Esophagus muscularis mucosa (tissue), 4 donors: ENCODE measurements at regions not wholly inside any gene's neighbourhood (a gene's known extent, or its start where the extent isn't known, plus 50 kb on each side); places are given as distances from the start of the nearest gene placed in this dataset.

Experiments
- DNase-seq: peaks from one replicate; pipeline ENCODE4 v3.0.0-alpha.2; 2017; ENCODE audit errors: extremely low spot score
- H3K27ac ChIP-seq, 4 donors: fragments of 200-600 bp; sonication (generic); replicated peaks in 1 of 4; 1 replicate in 3 of 4; 2 replicates in 1 of 4; pipeline ENCODE4 v1.5.1; 2016 to 2019; ENCODE audit warnings: mild to moderate bottlenecking in 1 of 4
- H3K27me3 ChIP-seq, 4 donors: fragments of 200-600 bp; sonication (generic); one replicate each; pipeline versions ENCODE4 v1.5.1 to v1.6.0; 2016 to 2019
- H3K36me3 ChIP-seq, 4 donors: fragments of 200-600 bp; sonication (generic); one replicate each; pipeline ENCODE4 v1.5.1; 2016 to 2019
- H3K4me1 ChIP-seq, 4 donors: fragments of 200-600 bp; sonication (generic); one replicate each; pipeline ENCODE4 v1.5.1; 2016 to 2019
- H3K4me3 ChIP-seq, 4 donors: fragments of 200-600 bp; sonication (generic); 1 replicate in 2 of 4; 2 replicates in 2 of 4; pipeline ENCODE4 v1.5.1; 2016 to 2019; ENCODE audit warnings: mild to moderate bottlenecking in 4 of 4, moderate library complexity in 1 of 4
- H3K9me3 ChIP-seq, 4 donors: fragments of 200-600 bp; sonication (generic); 1 replicate in 3 of 4; 2 replicates in 1 of 4; pipeline ENCODE4 v1.5.1; 2016 to 2019
- EP300 ChIP-seq: sonication (generic); formaldehyde crosslinking; IDR thresholded peaks from one replicate; pipeline ENCODE4 v1.6.1; 2017; ENCODE audit warnings: antibody characterized with exemption
- POLR2A ChIP-seq: fragments of 450-650 bp; IDR thresholded peaks from one replicate; pipeline ENCODE4 v1.6.1; 2017; ENCODE audit warnings: antibody characterized with exemption, moderate library complexity, mild to moderate bottlenecking, low read depth
- POLR2AphosphoS5 ChIP-seq, 2 donors: sonication (generic); formaldehyde crosslinking; IDR thresholded peaks; one replicate each; pipeline ENCODE4 v1.6.1; 2017; ENCODE audit warnings: antibody characterized with exemption in 2 of 2
- WGBS: methylation state at CpG from one replicate; pipeline ENCODE4 v1.1.5; 2018; 5-methylcytosine and 5-hydroxymethylcytosine counted together
- intact Hi-C: fragments of 100-400 bp; cut with DNase I; formaldehyde crosslinking; loops from one replicate; pipeline ENCODE4 v1.15.1; 2023
- TF ChIP-seq, protein P1 (sequence below), 3 experiments: fragments of 200-600 bp in 2 of 3; fragments of 450-650 bp in 1 of 3; sonication (generic) in 2 of 3; IDR thresholded peaks; one replicate each; pipeline ENCODE4 v1.5.1; 2017 to 2019; ENCODE audit warnings: antibody characterized with exemption in 3 of 3, mild to moderate bottlenecking in 2 of 3, moderate library complexity in 1 of 3

DNA sequence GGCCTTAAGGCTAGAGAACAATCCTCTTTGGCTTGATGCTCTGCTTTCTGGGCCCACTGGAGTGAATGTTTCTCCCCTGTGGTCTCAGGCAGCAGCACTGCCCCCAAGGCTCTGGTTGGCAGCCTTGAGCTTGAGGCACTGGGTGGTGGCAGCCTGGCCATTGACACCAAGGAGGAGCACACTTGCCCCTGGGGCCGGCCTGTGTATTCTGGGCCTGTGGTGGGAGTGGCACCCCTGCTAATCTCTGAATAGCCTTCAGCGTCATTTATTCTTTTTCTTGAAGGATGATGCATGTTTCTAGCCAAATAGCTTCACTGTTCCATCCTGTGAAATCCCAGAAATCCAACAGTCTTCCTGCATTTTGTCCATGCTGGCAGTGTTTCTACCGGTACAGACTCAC, 191.4 kb downstream of the OLFM4 start:
- intact Hi-C loops: no loop called here

DNA sequence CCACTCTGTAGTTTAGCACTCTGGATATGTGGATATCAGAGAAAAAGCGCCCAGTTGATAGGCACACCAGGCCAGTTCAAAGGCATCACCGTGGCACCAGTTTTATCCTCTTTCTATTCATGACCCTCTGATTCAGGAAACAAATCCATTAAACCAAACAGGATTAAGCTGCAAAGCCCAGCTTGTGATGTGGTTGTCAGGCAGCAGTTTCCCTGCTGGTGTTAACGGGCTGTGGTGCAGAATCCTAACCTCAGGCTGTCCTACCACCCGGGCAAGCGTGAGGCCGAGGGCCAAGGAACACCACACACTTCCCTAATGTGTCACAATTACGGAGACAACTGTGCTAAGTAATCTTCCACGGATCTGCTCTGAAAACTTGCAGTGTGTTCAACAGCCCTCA, 209.1 kb downstream of the OLFM4 start:
- 39% methylated on average over 8 of the region's 8 CpGs for WGBS
- H3K4me1 ChIP-seq: peaks cover 0 to 7% (median 0%) of the 10 kb centered on the region in 4 donors
- intact Hi-C loops: no loop called here
- no peaks in the 10 kb centered on the region for H3K36me3 ChIP-seq
- DNase-seq: no peak
- TF ChIP-seq EP300: no peak
- TF ChIP-seq, protein P1, sequence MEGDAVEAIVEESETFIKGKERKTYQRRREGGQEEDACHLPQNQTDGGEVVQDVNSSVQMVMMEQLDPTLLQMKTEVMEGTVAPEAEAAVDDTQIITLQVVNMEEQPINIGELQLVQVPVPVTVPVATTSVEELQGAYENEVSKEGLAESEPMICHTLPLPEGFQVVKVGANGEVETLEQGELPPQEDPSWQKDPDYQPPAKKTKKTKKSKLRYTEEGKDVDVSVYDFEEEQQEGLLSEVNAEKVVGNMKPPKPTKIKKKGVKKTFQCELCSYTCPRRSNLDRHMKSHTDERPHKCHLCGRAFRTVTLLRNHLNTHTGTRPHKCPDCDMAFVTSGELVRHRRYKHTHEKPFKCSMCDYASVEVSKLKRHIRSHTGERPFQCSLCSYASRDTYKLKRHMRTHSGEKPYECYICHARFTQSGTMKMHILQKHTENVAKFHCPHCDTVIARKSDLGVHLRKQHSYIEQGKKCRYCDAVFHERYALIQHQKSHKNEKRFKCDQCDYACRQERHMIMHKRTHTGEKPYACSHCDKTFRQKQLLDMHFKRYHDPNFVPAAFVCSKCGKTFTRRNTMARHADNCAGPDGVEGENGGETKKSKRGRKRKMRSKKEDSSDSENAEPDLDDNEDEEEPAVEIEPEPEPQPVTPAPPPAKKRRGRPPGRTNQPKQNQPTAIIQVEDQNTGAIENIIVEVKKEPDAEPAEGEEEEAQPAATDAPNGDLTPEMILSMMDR (IDR thresholded peaks at IDR 0.05): no peak
- TF ChIP-seq POLR2A: no peak
- no peak for TF ChIP-seq POLR2AphosphoS5 (IDR thresholded peaks at IDR 0.05)
- H3K9me3 ChIP-seq: no peaks in the 10 kb centered on the region
- H3K27ac ChIP-seq: no peak overlapping the region
- H3K4me3 ChIP-seq: no peak overlapping the region
- H3K27me3 ChIP-seq: peaks cover 0 to 15% (median 0%) of the 10 kb centered on the region in 4 donors

More for the DNA sequence above, 191.4 kb downstream of the OLFM4 start:
- H3K36me3 ChIP-seq: no peaks in the 10 kb centered on the region
- H3K4me3 ChIP-seq: no peak overlapping the region
- no peak for TF ChIP-seq POLR2A
- TF ChIP-seq, protein P1 (IDR thresholded peaks at IDR 0.05): no peak
- no peak for TF ChIP-seq POLR2AphosphoS5 (IDR thresholded peaks at IDR 0.05)
- TF ChIP-seq EP300: no peak
- no peak overlapping the region for H3K27ac ChIP-seq
- H3K9me3 ChIP-seq: peaks cover 0 to 19% (median 2%) of the 10 kb centered on the region in 4 donors
- WGBS: 91% methylated on average over 3 of the region's 3 CpGs
- no peaks in the 10 kb centered on the region for H3K4me1 ChIP-seq
- no peaks in the 10 kb centered on the region for H3K27me3 ChIP-seq
- DNase-seq: no peak

DNA sequence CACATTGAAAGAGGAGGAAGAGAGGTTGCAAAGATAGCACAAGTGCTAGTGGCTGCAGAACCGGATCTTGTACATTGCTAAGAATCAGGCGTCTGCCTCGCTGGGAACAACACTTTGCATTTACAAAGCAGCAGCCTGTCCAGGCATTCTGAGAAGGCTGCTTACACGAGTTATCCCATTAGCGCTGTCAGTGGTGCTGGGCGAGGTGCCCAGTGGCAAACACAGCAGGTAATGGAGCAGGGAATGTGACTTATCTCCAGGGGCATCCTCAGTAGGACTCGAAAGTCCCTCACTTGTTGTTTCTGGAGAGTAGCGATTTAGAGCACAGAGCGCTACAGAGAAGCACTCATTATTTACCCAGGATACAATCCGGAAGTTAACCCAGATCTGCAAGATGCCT, 209.6 kb downstream of the OLFM4 start:
- Histone ChIP-seq H3K27ac (no peak overlapping the region), H3K4me3 (no peak overlapping the region), H3K4me1 (peaks cover 0 to 7% (median 0%) of the 10 kb centered on the region in 4 donors), H3K27me3 (peaks cover 0 to 15% (median 0%) of the 10 kb centered on the region in 4 donors), H3K9me3 (no peaks in the 10 kb centered on the region), H3K36me3 (no peaks in the 10 kb centered on the region)
- DNase-seq: no peak
- intact Hi-C loops: no loop called here
- no peak for TF ChIP-seq POLR2A
- TF ChIP-seq POLR2AphosphoS5 (IDR thresholded peaks at IDR 0.05): no peak
- WGBS: 48% methylated on average over 10 of the region's 10 CpGs

DNA sequence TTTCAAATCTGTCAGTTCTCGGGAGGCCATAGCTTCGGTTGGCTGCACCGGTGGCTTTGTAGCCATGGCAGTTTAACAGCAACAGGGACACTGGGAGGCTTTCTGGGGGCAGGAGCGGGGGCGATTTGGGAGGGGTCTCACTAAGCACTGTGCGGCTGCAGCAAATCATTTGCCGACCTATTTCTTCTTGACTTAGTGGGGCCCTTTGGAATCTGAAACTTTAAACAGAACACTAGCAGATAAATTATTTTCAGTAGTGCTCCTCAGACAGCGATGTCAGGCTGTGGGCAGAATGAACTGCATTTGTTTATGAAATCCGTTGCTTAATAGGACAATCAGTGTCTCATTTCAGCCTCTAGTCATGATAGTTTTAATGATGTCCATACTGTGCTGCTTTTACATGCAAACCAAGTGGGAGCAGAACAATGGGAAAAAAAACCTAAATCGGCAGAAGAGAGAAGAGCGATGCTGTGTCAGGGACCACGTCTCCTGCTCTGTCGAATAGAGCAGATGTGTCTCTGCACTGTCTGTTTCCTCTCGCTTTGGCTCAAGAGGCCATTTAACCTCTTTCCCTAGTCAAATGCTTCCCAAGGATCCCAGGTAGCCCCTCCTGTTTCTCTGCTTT, 211.9 kb downstream of the OLFM4 start:
- no peak overlapping the region for H3K27ac ChIP-seq
- H3K4me3 ChIP-seq: no peak overlapping the region
- TF ChIP-seq POLR2AphosphoS5 (IDR thresholded peaks at IDR 0.05) (no peak), POLR2A (no peak), EP300 (no peak)
- TF ChIP-seq, protein P1 (IDR thresholded peaks at IDR 0.05): no peak
- no peaks in the 10 kb centered on the region for H3K36me3 ChIP-seq
- H3K27me3 ChIP-seq: peaks cover 0 to 23% (median 4%) of the 10 kb centered on the region in 4 donors
- H3K9me3 ChIP-seq: no peaks in the 10 kb centered on the region
- no peak for DNase-seq
- peaks cover 0 to 7% (median 0%) of the 10 kb centered on the region in 4 donors for H3K4me1 ChIP-seq
- 31% methylated on average over 14 of the region's 14 CpGs for WGBS
- intact Hi-C loops: no loop called here

DNA sequence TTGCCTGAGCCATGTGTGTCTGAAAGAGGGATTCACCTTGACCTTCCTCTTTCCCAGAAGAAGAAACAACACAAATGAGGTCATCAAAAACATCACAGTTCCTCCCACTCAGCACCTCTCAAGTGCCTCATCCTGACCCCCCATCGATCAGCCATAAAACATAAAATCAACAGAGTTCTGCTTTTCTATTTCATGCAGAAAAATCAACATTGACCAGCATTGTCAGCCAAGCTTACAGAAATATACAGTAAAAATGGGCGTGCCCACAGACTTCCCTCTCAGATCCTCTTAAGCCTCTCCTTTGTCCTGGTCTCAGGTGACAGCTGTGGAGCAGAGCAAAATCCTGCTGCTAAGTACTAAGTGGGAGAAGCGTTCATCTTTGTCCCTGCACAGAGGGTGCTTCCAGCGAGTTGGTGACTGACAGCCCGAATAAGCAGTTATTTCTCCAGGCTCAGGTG, 213.3 kb downstream of the OLFM4 start:
- intact Hi-C loops: no loop called here
- TF ChIP-seq EP300 (no peak), POLR2AphosphoS5 (IDR thresholded peaks at IDR 0.05) (no peak), POLR2A (no peak)
- TF ChIP-seq, protein P1 (IDR thresholded peaks at IDR 0.05): no peak
- Histone ChIP-seq H3K4me3 (no peak overlapping the region), H3K36me3 (no peaks in the 10 kb centered on the region), H3K27ac (no peak overlapping the region), H3K9me3 (no peaks in the 10 kb centered on the region), H3K4me1 (peaks cover 0 to 7% (median 0%) of the 10 kb centered on the region in 4 donors), H3K27me3 (peaks cover 0 to 23% (median 4%) of the 10 kb centered on the region in 4 donors)
- no peak for DNase-seq
- WGBS: 67% methylated on average over 5 of the region's 5 CpGs
